GM23338 (cell line): ENCODE measurements at regions not wholly inside any gene's neighbourhood (a gene's known extent, or its start where the extent isn't known, plus 50 kb on each side); places are given as distances from the start of the nearest gene placed in this dataset.

Source experiments
- ATAC-seq: fragments of 200-7000 bp; cut with Tn5 transposase; 3 replicates; pipeline ENCODE4 v1.9.1; 2020
- DNase-seq: peaks from one replicate; pipeline ENCODE4 v3.0.0-alpha.2; 2015; ENCODE audit warnings: low spot score
- H2AFZ ChIP-seq: fragments of 200-600 bp; sonication (generic); 2 replicates; pipeline ENCODE4 v1.8.0; 2016; ENCODE audit warnings: antibody characterized with exemption, mild to moderate bottlenecking, moderate library complexity
- H3F3A ChIP-seq: fragments of 200-600 bp; sonication (generic); replicated peaks from 2 replicates; pipeline ENCODE4 v1.8.0; 2017; ENCODE audit warnings: antibody characterized with exemption, mixed run types, low read depth
- H3K27ac ChIP-seq: fragments of 200-600 bp; sonication (generic); 2 replicates; pipeline ENCODE4 v1.6.1; 2016; ENCODE audit warnings: low read depth
- H3K27me3 ChIP-seq: fragments of 200-600 bp; sonication (generic); 2 replicates; pipeline ENCODE4 v1.8.0; 2016; ENCODE audit warnings: mild to moderate bottlenecking, mixed run types, moderate library complexity; ENCODE audit not compliant: insufficient read depth
- H3K36me3 ChIP-seq: fragments of 200-600 bp; sonication (generic); 2 replicates; pipeline ENCODE4 v1.8.0; 2016; ENCODE audit warnings: mild to moderate bottlenecking; ENCODE audit not compliant: insufficient read depth
- H3K4me1 ChIP-seq: fragments of 200-600 bp; sonication (generic); 2 replicates; pipeline ENCODE4 v1.8.0; 2016; ENCODE audit warnings: mild to moderate bottlenecking, moderate library complexity; ENCODE audit not compliant: insufficient read depth
- H3K4me2 ChIP-seq: fragments of 200-600 bp; sonication (generic); 2 replicates; pipeline ENCODE4 v1.7.1; 2017; ENCODE audit warnings: mixed run types
- H3K4me3 ChIP-seq: fragments of 200-600 bp; sonication (generic); 2 replicates; pipeline ENCODE4 v1.6.1; 2016; ENCODE audit warnings: mixed run types
- H3K79me2 ChIP-seq: fragments of 200-600 bp; sonication (generic); replicated peaks from 2 replicates; pipeline ENCODE4 v1.8.0; 2017; ENCODE audit warnings: mild to moderate bottlenecking; ENCODE audit not compliant: insufficient read depth
- H3K9me2 ChIP-seq: fragments of 200-600 bp; sonication (generic); 2 replicates; pipeline ENCODE4 v1.8.0; 2017; ENCODE audit not compliant: insufficient read depth
- H4K20me1 ChIP-seq: fragments of 200-600 bp; sonication (generic); replicated peaks from 2 replicates; pipeline ENCODE4 v1.8.0; 2017; ENCODE audit warnings: mild to moderate bottlenecking; ENCODE audit not compliant: insufficient read depth
- H3K27ac Mint-ChIP-seq: 2 replicates; pipeline ENCODE4 v1.8.0; 2020; ENCODE audit warnings: inconsistent platforms, mild to moderate bottlenecking, moderate library complexity, mixed read lengths
- H3K27me3 Mint-ChIP-seq: 3 replicates; pipeline ENCODE4 v1.8.0; 2022; ENCODE audit warnings: low read depth, mild to moderate bottlenecking, moderate library complexity, mixed read lengths, inconsistent platforms; ENCODE audit not compliant: insufficient read depth, poor library complexity
- H3K36me3 Mint-ChIP-seq: 3 replicates; pipeline ENCODE4 v1.8.0; 2021; ENCODE audit warnings: low read depth, mild to moderate bottlenecking, inconsistent platforms, moderate library complexity, mixed read lengths
- H3K4me1 Mint-ChIP-seq: 3 replicates; pipeline ENCODE4 v1.8.0; 2020; ENCODE audit warnings: mild to moderate bottlenecking, inconsistent platforms, mixed read lengths
- H3K4me3 Mint-ChIP-seq: 3 replicates; pipeline ENCODE4 v1.8.0; 2021; ENCODE audit warnings: moderate library complexity, mild to moderate bottlenecking, inconsistent platforms, mixed read lengths
- H3K9me3 Mint-ChIP-seq: 3 replicates; pipeline ENCODE4 v1.8.0; 2020; ENCODE audit warnings: moderate library complexity, mild to moderate bottlenecking, inconsistent platforms, mixed read lengths
- CREB1 ChIP-seq: fragments of 250-450 bp; sonication (Bioruptor Pico); IDR thresholded peaks from 2 replicates; pipeline ENCODE4 v1.5.0; 2020; ENCODE audit warnings: low read depth, mild to moderate bottlenecking, moderate library complexity
- CTCF ChIP-seq, 2 experiments: fragments of 200-600 bp in 1 of 2; sonication (generic) in 1 of 2; conservative IDR thresholded peaks; 2 replicates each; pipeline versions ENCODE4 v1.5.1 to v1.6.1; 2016 to 2017; ENCODE audit warnings: antibody characterized with exemption in 2 of 2, low read depth in 2 of 2, mild to moderate bottlenecking in 2 of 2, moderate library complexity in 1 of 2
- ETS1 ChIP-seq: IDR thresholded peaks from 2 replicates; pipeline ENCODE4 v1.6.1; 2016; ENCODE audit warnings: antibody characterized with exemption
- EZH2 ChIP-seq: fragments of 200-600 bp; sonication (generic); IDR thresholded peaks from one replicate; pipeline ENCODE4 v1.8.0; 2017; ENCODE audit warnings: antibody characterized with exemption, mild to moderate bottlenecking, low read depth; ENCODE audit not compliant: unreplicated experiment
- EZH2phosphoT487 ChIP-seq: fragments of 200-600 bp; sonication (generic); IDR thresholded peaks from one replicate; pipeline ENCODE4 v1.8.1; 2018; ENCODE audit warnings: antibody characterized with exemption; ENCODE audit not compliant: unreplicated experiment
- JUNB ChIP-seq: IDR thresholded peaks from one replicate; pipeline ENCODE4 v1.6.1; 2016; ENCODE audit warnings: antibody characterized with exemption; ENCODE audit not compliant: unreplicated experiment
- NANOG ChIP-seq: IDR thresholded peaks from 2 replicates; pipeline ENCODE4 v1.6.1; 2016; ENCODE audit warnings: antibody characterized with exemption, borderline replicate concordance
- POLR2AphosphoS5 ChIP-seq: IDR thresholded peaks from 2 replicates; pipeline ENCODE4 v1.6.1; 2016; ENCODE audit warnings: antibody characterized with exemption, low read depth
- REST ChIP-seq: IDR thresholded peaks from one replicate; pipeline ENCODE4 v1.6.1; 2018; ENCODE audit warnings: antibody characterized with exemption; ENCODE audit not compliant: unreplicated experiment
- STAT1 ChIP-seq: IDR thresholded peaks from one replicate; pipeline ENCODE4 v1.6.1; 2016; ENCODE audit warnings: antibody characterized with exemption; ENCODE audit not compliant: unreplicated experiment
- ZNF114 ChIP-seq: fragments of 250-450 bp; sonication (Bioruptor Pico); IDR thresholded peaks from 2 replicates; pipeline ENCODE4 v1.5.0; 2020; ENCODE audit warnings: mild to moderate bottlenecking, moderate library complexity
- ZNF331 ChIP-seq: fragments of 250-450 bp; sonication (Bioruptor Pico); IDR thresholded peaks from 2 replicates; pipeline ENCODE4 v1.5.0; 2020; ENCODE audit warnings: low read depth, mild to moderate bottlenecking, moderate library complexity
- TF ChIP-seq, protein P1 (sequence below): fragments of 250-450 bp; sonication (Bioruptor Pico); IDR thresholded peaks from 2 replicates; pipeline ENCODE4 v1.5.0; 2020; ENCODE audit warnings: mild to moderate bottlenecking, moderate library complexity

DNA sequence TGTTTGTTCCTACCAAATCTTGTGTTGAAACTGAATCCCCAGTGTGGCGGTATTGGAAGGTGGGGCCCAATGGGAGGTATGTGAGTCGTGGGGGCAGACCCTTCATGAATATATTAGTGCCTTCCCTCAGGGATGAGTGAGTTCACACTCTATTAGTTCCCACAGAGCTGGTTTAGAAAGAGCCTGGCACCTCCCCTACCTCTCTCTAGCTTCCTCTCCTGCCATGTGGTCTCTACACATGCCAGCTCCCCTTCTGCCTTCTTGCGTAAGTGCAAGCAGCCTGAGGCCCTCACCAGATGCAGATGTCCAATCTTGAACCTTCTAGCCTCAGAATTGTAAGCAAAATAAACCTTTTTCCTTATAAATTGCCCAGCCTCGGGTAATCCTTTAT, 105.8 kb downstream of the SPTSSA start:
- Mint-ChIP-seq H3K4me1 (no peaks in the 10 kb centered on the region), H3K27me3 (peaks cover 2% of the 10 kb centered on the region), H3K27ac (no peak overlapping the region), H3K36me3 (no peaks in the 10 kb centered on the region), H3K9me3 (no peaks in the 10 kb centered on the region), H3K4me3 (no peak overlapping the region)
- H3K4me2 ChIP-seq: no peak overlapping the region
- ATAC-seq (no peak), DNase-seq (no peak)
- H3K4me3 ChIP-seq: no peak overlapping the region
- H3K27ac ChIP-seq: no peak overlapping the region
- no peaks in the 10 kb centered on the region for H3K27me3 ChIP-seq
- TF ChIP-seq ETS1 (no peak), NANOG (no peak), REST (no peak), POLR2AphosphoS5 (no peak), STAT1 (no peak), CREB1 (CRISPR knock-in tag) (no peak), EZH2 (no peak), JUNB (no peak), EZH2phosphoT487 (no peak), ZNF331 (no peak), CTCF (conservative IDR thresholded peaks at IDR 0.05; ENCODE audit: low read depth in 2 of 2) (no peak), ZNF114 (no peak)
- TF ChIP-seq, protein P1, sequence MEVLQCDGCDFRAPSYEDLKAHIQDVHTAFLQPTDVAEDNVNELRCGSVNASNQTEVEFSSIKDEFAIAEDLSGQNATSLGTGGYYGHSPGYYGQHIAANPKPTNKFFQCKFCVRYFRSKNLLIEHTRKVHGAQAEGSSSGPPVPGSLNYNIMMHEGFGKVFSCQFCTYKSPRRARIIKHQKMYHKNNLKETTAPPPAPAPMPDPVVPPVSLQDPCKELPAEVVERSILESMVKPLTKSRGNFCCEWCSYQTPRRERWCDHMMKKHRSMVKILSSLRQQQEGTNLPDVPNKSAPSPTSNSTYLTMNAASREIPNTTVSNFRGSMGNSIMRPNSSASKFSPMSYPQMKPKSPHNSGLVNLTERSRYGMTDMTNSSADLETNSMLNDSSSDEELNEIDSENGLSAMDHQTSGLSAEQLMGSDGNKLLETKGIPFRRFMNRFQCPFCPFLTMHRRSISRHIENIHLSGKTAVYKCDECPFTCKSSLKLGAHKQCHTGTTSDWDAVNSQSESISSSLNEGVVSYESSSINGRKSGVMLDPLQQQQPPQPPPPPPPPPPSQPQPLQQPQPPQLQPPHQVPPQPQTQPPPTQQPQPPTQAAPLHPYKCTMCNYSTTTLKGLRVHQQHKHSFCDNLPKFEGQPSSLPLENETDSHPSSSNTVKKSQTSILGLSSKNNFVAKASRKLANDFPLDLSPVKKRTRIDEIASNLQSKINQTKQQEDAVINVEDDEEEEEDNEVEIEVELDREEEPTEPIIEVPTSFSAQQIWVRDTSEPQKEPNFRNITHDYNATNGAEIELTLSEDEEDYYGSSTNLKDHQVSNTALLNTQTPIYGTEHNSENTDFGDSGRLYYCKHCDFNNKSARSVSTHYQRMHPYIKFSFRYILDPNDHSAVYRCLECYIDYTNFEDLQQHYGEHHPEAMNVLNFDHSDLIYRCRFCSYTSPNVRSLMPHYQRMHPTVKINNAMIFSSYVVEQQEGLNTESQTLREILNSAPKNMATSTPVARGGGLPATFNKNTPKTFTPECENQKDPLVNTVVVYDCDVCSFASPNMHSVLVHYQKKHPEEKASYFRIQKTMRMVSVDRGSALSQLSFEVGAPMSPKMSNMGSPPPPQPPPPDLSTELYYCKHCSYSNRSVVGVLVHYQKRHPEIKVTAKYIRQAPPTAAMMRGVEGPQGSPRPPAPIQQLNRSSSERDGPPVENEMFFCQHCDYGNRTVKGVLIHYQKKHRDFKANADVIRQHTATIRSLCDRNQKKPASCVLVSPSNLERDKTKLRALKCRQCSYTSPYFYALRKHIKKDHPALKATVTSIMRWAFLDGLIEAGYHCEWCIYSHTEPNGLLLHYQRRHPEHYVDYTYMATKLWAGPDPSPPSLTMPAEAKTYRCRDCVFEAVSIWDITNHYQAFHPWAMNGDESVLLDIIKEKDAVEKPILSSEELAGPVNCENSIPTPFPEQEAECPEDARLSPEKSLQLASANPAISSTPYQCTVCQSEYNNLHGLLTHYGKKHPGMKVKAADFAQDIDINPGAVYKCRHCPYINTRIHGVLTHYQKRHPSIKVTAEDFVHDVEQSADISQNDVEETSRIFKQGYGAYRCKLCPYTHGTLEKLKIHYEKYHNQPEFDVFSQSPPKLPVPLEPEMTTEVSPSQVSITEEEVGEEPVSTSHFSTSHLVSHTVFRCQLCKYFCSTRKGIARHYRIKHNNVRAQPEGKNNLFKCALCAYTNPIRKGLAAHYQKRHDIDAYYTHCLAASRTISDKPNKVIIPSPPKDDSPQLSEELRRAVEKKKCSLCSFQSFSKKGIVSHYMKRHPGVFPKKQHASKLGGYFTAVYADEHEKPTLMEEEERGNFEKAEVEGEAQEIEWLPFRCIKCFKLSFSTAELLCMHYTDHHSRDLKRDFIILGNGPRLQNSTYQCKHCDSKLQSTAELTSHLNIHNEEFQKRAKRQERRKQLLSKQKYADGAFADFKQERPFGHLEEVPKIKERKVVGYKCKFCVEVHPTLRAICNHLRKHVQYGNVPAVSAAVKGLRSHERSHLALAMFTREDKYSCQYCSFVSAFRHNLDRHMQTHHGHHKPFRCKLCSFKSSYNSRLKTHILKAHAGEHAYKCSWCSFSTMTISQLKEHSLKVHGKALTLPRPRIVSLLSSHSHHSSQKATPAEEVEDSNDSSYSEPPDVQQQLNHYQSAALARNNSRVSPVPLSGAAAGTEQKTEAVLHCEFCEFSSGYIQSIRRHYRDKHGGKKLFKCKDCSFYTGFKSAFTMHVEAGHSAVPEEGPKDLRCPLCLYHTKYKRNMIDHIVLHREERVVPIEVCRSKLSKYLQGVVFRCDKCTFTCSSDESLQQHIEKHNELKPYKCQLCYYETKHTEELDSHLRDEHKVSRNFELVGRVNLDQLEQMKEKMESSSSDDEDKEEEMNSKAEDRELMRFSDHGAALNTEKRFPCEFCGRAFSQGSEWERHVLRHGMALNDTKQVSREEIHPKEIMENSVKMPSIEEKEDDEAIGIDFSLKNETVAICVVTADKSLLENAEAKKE (CRISPR knock-in tag): no peak
- no peaks in the 10 kb centered on the region for H3K36me3 ChIP-seq
- no peaks in the 10 kb centered on the region for H3F3A ChIP-seq
- no peaks in the 10 kb centered on the region for H4K20me1 ChIP-seq
- no peaks in the 10 kb centered on the region for H3K9me2 ChIP-seq
- H2AFZ ChIP-seq: peak overlapping the region; percentile 63; the same call in 1 of the 2 replicates
- H3K79me2 ChIP-seq: no peaks in the 10 kb centered on the region
- no peaks in the 10 kb centered on the region for H3K4me1 ChIP-seq
